HG02852 (cell line): ENCODE measurements at regions not wholly inside any gene's neighbourhood (a gene's known extent, or its start where the extent isn't known, plus 50 kb on each side); places are given as distances from the start of the nearest gene placed in this dataset.

Experiments
- ATAC-seq: cut with Tn5 transposase; IDR thresholded peaks from one replicate; pipeline ENCODE4 v1.9.1; 2021; ENCODE audit warnings: mild to moderate bottlenecking, moderate library complexity; ENCODE audit not compliant: unreplicated experiment

- ATAC-seq = no peak
These were observed 127.0 kb downstream of the CHSY1 start for GRCh38 chr15:101124731-101125451.

GRCh38 chr15:101123222-101123910 is 128.5 kb downstream of the CHSY1 start:
- ATAC-seq = no peak

- no peak for ATAC-seq
These were observed 129.0 kb downstream of the CHSY1 start for GRCh38 chr15:101122806-101123205.

- no peak for ATAC-seq
These were observed 129.6 kb downstream of the CHSY1 start for GRCh38 chr15:101122266-101122665.

GRCh38 chr15:101121511-101122090 is 130.2 kb downstream of the CHSY1 start:
- ATAC-seq = peak; percentile 54

GRCh38 chr15:101120987-101121386 is 130.9 kb downstream of the CHSY1 start:
- ATAC-seq = no peak

GRCh38 chr15:101120473-101120872 is 131.4 kb downstream of the CHSY1 start:
- ATAC-seq = no peak
